Activated CD4-positive, alpha-beta T cell treated with anti-CD3 and anti-CD28 coated beads for 48 hours (primary cell): ENCODE measurements at regions not wholly inside any gene's neighbourhood (a gene's known extent, or its start where the extent isn't known, plus 50 kb on each side); places are given as distances from the start of the nearest gene placed in this dataset.
"Not testable (repeated sequence)": the region's sequence is repeated elsewhere in the genome, so short reads cannot be mapped to it uniquely, and the experiment has no call there.

Source experiments
- DNase-seq: peaks from one replicate; pipeline ENCODE4 v3.0.0-alpha.2; 2020

DNA sequence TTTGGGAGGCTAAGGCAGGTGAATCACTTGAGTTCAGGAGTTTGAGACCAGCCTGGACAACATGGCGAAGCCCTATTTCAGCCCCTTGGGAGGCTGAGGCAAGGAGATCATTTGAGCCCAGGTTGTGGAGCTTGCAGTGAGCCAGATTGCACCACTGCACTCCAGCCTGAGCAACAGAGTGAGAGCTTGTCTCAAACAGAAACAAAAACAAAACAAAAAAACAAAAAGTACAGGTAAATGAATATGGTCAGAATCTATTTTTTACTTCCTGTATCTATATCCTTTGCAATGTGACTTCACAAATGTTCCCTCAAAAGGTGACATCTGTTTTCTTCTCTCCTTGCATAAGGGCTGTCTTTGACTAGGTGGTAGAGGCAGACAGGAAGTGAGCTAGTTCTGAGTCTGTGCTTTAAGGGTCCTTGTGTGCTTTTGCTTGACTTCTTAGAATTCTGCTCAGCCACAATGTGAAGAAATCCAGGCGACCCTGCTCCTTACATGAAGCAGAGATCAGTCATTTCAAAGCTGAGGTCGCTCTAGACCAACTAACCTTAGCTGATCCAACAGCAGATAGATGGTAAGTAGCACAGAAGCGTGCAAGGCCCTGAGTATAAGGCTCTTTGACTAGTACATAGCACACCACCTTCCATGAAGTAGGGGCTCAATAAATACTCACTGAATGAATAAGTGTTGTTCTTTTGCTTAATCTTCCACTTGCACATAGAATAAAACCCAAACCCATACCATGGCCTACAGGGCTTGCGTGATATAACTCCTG is 423.2 kb upstream of the PCDH15 start:
- no peak for DNase-seq

GRCh38 chr10:55223352-55223751 is 422.3 kb upstream of the PCDH15 start:
- DNase-seq, result no peak

- DNase-seq, result no peak
These were observed 419.9 kb upstream of the PCDH15 start for GRCh38 chr10:55220975-55221374.

GRCh38 chr10:55215699-55216098 is 414.7 kb upstream of the PCDH15 start:
- no peak for DNase-seq

DNA sequence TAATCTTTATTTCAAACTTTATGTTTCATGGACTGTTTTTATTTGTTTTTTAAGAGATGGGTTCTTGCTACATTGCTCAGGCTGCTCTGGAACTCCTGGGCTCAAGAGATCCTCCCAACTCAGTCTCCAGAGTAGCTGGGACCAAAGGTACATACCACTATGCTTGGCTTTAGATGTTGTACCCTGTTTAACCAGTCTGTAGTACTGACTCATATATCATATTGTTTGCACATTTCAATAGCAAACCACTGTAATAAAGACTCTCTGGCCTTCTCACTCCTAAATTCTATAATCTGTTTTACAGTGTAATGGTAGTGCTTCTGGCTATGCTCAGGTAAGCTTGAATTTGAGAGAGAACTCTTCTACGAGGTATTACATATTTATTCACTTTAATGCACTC is 413.6 kb upstream of the PCDH15 start:
- DNase-seq, result no peak

- DNase-seq, result no peak
These were observed 411.0 kb upstream of the PCDH15 start for GRCh38 chr10:55212051-55212450.

DNA sequence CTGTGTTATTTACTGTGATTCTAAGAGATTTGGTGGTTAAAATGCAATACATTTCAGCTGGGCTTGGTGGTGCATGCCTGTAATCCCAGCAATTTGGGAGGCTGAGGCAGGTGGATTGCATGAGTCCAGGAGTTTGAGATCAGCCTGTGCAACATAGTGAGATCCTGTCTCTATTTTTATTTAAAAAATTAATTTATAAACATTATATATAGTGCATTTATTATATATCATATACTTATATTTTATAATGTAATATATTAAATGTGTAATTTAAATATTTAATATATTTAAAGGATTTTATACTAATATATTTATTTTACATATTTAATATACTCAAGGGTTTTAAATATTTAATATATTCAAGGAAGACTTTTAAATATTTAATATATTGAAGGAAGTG is 402.8 kb upstream of the PCDH15 start:
- no peak for DNase-seq

DNA sequence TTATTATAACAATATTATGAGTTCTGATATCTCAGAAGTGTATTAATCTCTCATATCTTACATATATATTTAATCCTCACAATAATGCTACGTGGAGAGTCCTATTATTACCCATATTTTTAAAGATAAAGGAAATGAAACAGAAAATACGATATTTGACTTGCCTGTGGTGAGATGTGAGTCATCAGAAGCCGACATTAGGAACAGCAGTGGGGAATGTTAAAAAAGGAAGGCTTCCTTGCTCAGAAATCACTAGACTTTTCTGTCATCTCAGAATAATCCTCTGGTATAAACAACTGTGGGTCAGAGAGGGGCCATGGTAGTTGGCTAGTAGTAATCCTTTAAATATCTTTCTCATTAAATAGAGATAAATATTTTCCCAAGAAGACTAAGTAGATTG is 402.3 kb upstream of the PCDH15 start:
- no peak for DNase-seq

- no peak for DNase-seq
These were observed 399.0 kb upstream of the PCDH15 start for GRCh38 chr10:55200020-55200419.

DNA sequence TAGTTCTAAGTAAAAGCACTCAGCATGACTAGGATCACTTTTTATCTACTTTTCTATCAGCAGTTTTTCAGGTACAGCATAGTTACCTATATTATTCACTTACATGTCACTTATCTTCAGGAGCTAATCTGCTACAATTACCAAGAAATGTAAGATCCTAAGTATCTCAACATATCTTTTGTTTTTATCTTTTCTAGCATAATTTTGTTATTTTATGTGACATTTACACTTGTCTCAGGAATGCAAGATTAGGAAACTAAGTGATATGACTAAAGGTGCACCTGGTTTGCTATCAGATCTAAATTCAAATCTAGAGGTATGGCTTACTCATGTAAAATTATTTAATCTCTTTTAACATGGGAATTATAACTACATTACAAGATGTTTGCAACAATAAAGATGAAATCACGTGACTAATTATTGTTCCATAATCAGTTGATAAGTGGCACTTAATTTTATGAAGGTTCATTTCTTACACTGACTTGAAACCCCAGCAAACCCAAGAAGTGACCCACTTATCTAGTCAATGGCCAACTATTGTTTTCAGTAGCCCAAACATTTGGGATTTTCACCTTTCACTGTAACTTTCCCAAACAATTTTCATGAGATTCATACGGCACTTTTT is 390.3 kb upstream of the PCDH15 start:
- no peak for DNase-seq

DNA sequence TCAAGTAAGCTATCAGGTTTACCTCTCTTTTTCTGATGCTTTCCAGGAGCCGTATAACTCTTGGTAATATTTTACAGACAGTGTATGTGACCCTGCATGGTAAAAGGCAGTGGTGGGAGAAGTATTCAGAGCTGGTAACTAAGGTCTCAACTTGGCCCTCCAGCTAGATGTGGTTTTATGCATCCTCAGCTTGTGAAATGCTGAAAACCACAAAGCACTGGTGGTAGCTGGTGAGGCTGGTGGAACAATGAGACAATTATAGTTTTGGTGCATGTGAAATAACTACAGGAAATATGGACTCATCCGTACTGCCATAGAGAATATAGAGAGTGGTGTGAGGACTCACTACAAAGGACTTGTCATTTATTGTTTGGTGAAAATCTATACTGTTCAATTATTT is 383.0 kb upstream of the PCDH15 start:
- no peak for DNase-seq

DNA sequence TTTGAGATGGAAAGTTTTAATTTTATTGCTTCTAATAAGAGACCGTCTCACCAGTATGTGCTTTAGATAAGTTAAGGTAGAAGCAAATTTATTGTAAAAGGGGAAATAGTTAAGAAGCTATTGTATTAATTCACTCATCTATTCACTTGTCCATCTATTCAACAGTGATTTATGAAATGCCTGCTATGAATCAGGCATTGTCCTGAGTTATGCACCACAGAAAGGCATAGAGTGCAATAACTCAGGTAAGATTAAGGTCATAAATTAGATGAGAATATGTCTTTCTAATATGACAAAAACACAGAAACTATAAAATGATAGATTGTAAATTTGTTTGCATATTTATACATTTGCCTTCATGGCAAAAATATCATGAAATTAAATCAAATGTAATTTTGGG is 379.3 kb upstream of the PCDH15 start:
- DNase-seq, result no peak

DNA sequence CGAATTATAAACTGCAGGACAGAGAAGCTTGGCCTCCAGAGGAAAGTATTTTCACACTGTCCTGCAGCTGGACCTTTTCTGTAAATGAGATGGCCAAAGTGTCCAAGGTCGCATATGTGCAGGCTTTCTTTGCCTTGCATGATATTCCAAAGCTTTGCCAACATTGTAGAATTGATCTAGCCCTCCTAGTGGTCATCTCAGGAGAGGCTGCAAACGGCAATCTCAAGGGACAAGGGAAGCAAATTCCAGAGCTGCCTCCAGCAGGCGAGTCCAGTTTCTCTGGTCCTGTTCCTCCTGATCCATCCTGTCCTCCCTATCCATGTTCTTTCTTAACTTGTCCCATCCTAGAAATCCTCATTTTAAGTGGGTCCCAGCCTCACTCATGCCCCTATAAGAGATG is 373.4 kb upstream of the PCDH15 start:
- no peak for DNase-seq

DNA sequence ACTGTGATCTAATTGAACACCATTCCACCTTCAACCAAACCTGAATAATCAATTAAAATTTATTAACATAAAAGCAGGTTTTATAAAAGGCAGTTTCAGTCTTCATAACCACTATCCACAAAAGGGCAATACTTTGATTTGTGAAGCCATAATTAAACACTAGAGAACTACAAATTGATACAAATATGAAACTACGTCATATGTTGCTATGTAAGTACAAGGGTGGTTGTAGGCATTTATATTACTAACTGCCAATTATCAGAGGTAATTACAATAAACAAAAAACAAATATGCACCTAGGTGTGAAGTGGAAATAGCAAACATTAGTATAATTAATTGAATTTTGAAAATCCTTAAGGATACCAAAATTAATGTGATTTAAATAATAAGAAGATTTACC is 368.5 kb upstream of the PCDH15 start:
- no peak for DNase-seq

- no peak for DNase-seq
These were observed 367.3 kb upstream of the PCDH15 start for GRCh38 chr10:55168343-55168742.

GRCh38 chr10:55163388-55163979 is 362.5 kb upstream of the PCDH15 start:
- DNase-seq, result no peak

- not testable (repeated sequence) for DNase-seq
These were observed 361.3 kb upstream of the PCDH15 start for GRCh38 chr10:55162321-55162720.

DNA sequence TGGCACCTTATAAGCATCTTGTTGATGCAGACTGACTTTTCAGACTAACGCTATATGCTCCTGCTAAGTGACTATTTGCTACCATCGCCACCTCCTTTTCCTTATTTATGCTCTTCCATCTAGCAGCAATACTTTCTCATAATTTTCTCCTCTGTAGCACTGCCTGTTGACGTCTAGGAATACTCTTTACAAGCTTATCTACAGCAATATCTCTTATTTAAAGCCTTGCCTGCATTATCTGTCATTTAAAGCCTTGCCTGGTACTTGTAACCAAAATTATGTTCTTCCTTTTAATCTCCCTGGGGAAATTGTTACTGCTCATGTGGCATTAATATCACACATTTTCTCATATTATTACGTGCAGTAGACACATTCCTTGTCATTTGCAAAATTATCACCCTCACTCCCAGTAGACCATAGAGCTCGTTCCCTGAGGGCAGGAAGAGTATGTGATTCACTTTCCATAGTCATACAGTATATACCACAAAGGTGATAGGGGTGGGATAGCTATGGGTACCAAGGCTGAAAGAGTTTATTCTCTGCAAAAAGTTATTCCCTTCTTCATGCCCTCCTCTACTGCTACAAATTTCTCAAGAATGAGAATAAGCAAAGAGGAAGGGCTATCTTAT is 359.7 kb upstream of the PCDH15 start:
- no peak for DNase-seq

GRCh38 chr10:55158633-55159032 is 357.6 kb upstream of the PCDH15 start:
- no peak for DNase-seq

DNA sequence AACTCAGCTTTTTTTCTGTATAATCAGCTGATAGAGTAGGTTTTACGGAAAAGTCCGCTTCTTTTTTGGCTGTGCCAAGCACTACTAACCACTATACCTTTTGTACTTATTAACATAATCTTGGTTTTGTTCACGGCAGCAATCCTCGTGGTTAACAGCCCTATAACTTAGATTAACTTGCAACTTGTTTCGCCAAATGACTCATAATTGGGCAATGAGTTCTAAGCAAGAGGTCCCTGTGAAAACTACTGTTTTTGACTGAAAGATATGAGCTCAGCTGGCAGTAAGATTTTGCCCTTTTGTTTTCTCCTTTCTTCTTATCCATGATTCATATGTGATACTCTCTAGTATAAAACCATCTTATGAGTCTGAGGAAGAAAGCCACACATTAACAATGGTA is 345.0 kb upstream of the PCDH15 start:
- DNase-seq, result no peak

DNA sequence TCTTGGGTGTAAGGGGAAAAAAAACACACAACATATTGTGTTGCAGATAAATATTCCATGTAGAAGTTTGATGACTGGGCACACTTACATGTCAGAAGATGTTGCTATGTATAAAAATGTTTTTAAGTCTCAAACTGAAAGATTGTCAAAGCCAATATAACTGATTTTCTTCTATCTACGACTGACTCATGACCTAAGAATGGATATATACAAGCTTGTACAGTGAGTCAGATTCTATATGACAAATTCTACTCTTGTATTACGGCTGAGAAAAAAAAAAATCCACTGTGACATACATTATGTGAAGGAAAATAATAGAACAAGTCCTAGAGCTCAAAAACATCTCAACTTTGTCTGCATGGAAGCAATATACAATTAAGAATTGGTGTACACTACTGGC is 343.0 kb upstream of the PCDH15 start:
- no peak for DNase-seq

GRCh38 chr10:55141892-55142291 is 340.9 kb upstream of the PCDH15 start:
- DNase-seq, result no peak

DNA sequence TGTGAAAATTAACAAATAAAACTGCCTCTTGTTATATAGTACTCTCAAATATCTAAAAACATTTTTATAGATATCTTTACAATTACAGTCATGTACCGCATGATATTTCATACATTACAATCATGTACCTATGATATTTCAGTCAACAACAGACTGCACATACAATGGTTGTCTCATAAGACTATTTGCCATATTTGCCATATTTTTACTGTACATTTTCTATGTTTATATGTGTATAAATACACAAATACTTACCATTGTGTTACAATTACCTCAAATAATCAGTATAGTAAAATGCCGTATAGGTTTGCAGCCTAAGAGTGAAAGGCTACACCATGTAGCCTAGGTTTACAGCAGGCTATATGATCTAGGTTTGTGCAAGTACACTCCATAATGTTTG is 336.0 kb upstream of the PCDH15 start:
- DNase-seq, result no peak

DNA sequence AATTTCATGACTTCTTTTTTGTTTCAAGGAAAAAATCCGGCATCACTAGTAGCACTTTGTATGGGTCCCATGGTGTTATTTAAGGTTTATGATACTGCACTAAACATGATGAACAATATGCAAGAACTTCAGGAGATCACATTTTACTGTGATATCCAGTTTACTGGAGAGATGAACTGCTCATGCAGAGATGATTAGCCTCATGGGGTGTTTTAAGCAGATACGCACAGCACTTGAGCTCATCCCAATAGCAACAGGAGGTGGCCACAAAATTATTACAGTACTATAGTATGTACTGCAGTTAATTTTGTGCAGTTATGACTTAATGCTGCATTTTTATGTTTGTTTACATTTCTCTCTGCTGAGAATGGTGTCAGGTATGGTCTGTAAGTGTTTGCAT is 303.7 kb upstream of the PCDH15 start:
- no peak for DNase-seq
